ENCODE measurements at regions not wholly inside any gene's neighbourhood (a gene's known extent, or its start where the extent isn't known, plus 50 kb on each side); places are given as distances from the start of the nearest gene placed in this dataset.
A peak's percentile ranks its signal among the peaks of the same experiment; 100 is the strongest.

- Mint-ChIP-seq H3K9me3 (peaks cover 27% of the 10 kb centered on the region), H3K27ac (no peak overlapping the region), H3K4me1 (peaks cover 4% of the 10 kb centered on the region), H3K4me3 (no peak overlapping the region), H3K27me3 (ENCODE audit: low read depth) (no peaks in the 10 kb centered on the region), H3K36me3 (no peaks in the 10 kb centered on the region)
- no peak for DNase-seq (ENCODE audit: low spot score in 2 of 2, unreplicated experiment in 2 of 2)
- TF ChIP-seq CTCF (IDR thresholded peaks at IDR 0.05; ENCODE audit: unreplicated experiment) = no peak
These were observed 348.2 kb downstream of the KCTD12 start for GRCh38 chr13:76538004-76538403.

GRCh38 chr13:76533251-76533650 lies 353.0 kb downstream of the KCTD12 start:
- DNase-seq (ENCODE audit: low spot score in 2 of 2, unreplicated experiment in 2 of 2) = no peak

GRCh38 chr13:76527041-76527440 lies 359.2 kb downstream of the KCTD12 start:
- Mint-ChIP-seq H3K4me3 (no peak overlapping the region), H3K4me1 (peaks cover 19% of the 10 kb centered on the region)
- TF ChIP-seq CTCF (IDR thresholded peaks at IDR 0.05; ENCODE audit: unreplicated experiment) = no peak

More at GRCh38 chr13:76533251-76533650, 353.0 kb downstream of the KCTD12 start:
- H3K27ac Mint-ChIP-seq = no peak overlapping the region
- no peaks in the 10 kb centered on the region for H3K36me3 Mint-ChIP-seq
- H3K9me3 Mint-ChIP-seq = peaks cover 27% of the 10 kb centered on the region
- peaks cover 4% of the 10 kb centered on the region for H3K4me1 Mint-ChIP-seq
- H3K27me3 Mint-ChIP-seq (ENCODE audit: low read depth) = no peaks in the 10 kb centered on the region
- no peak for TF ChIP-seq CTCF (IDR thresholded peaks at IDR 0.05; ENCODE audit: unreplicated experiment)
- no peak overlapping the region for H3K4me3 Mint-ChIP-seq

DNA sequence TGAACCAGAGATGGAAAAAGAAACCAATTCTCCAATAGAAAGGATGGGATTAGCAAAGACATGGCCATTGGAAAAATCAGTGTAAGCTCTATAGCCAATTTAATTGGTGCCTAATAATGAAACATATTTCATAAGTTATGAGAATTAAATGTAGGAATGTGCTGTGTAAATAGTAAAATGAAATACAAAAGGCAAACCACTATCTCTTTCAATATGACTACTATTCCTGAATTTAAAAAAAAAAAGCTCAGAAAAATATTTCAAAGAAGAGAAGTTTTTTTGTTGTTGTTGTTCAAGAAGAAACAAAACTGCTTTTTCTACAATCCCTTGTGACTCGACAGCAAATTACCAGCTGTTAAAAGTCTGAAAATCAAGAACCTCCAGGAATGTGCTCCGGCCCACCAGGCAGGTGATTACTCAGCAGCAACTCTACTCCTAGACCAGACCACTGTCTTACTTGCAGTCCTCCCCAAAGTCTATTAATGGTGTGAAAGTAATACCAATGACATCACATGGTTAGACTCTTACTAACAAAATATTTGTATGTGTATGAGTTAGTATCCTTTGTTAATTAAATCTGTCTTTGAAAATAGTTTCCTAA lies 362.4 kb downstream of the KCTD12 start:
- H3K4me1 Mint-ChIP-seq = peaks cover 21% of the 10 kb centered on the region
- no peaks in the 10 kb centered on the region for H3K36me3 Mint-ChIP-seq
- no peak overlapping the region for H3K27ac Mint-ChIP-seq
- H3K4me3 Mint-ChIP-seq = no peak overlapping the region
- no peak for DNase-seq (ENCODE audit: low spot score in 2 of 2, unreplicated experiment in 2 of 2)
- H3K27me3 Mint-ChIP-seq (ENCODE audit: low read depth) = no peaks in the 10 kb centered on the region
- H3K9me3 Mint-ChIP-seq = peaks cover 7% of the 10 kb centered on the region
- TF ChIP-seq CTCF (IDR thresholded peaks at IDR 0.05; ENCODE audit: unreplicated experiment) = no peak

More at GRCh38 chr13:76527041-76527440, 359.2 kb downstream of the KCTD12 start:
- H3K27me3 Mint-ChIP-seq (ENCODE audit: low read depth) = no peaks in the 10 kb centered on the region
- peaks cover 2% of the 10 kb centered on the region for H3K9me3 Mint-ChIP-seq
- H3K36me3 Mint-ChIP-seq = no peaks in the 10 kb centered on the region
- no peak overlapping the region for H3K27ac Mint-ChIP-seq
- no peak for DNase-seq (ENCODE audit: low spot score in 2 of 2, unreplicated experiment in 2 of 2)

DNA sequence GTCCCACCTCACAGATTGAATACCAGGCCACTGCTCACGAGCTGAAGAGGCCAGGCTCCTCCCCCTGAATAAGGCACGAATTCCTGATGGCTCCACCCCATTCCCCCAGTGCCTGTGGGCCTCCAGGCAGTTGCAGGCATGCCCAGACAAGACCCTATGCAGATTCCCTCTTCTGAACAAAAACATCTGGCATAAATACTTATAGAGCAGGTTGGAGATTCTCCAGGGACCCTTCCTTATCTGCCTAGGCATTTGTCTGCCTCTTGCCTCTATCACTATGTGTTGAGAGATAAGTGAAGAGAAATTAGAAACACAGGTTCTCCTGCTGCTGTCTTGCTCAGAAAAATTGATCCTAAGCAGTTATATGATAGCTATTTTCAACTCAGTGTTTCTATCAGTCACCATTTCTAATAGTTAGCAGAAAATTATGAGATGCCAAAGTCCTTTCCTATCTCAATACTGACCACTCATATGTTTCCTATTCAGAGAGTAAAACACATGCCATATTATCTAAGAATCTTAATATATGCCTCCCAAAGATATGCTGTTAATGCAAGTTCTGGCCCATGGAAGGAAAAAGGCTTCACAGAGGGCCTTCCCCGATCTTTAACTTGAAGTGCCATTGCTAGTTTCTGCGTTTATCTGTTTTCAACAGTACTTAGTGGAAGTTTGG lies 364.0 kb downstream of the KCTD12 start:
- no peak for TF ChIP-seq CTCF (IDR thresholded peaks at IDR 0.05; ENCODE audit: unreplicated experiment)
- no peaks in the 10 kb centered on the region for H3K27me3 Mint-ChIP-seq (ENCODE audit: low read depth)
- H3K4me3 Mint-ChIP-seq = no peak overlapping the region
- H3K27ac Mint-ChIP-seq = peak overlapping the region; percentile 85
- peaks cover 29% of the 10 kb centered on the region for H3K4me1 Mint-ChIP-seq
- no peaks in the 10 kb centered on the region for H3K36me3 Mint-ChIP-seq
- H3K9me3 Mint-ChIP-seq = peaks cover 7% of the 10 kb centered on the region
- peak in 1 of 2 experiments; percentile 22 for DNase-seq (ENCODE audit: low spot score in 2 of 2, unreplicated experiment in 2 of 2)
